K562 (cell line): ENCODE measurements at regions not wholly inside any gene's neighbourhood (a gene's known extent, or its start where the extent isn't known, plus 50 kb on each side); places are given as distances from the start of the nearest gene placed in this dataset.

Source experiments
- ARNT ChIP-seq, 2 experiments: fragments of 450-650 bp; IDR thresholded peaks; 2 replicates each; pipeline ENCODE4 v1.6.1; 2016; ENCODE audit warnings: mild to moderate bottlenecking in 1 of 2
- E2F4 ChIP-seq: sonication (generic); formaldehyde crosslinking; IDR thresholded peaks from 2 replicates; pipeline ENCODE4 v1.8.0; 2022; ENCODE audit warnings: mild to moderate bottlenecking, low read depth, missing genetic modification reagents
- MTF1 ChIP-seq: fragments of 250-450 bp; sonication (Bioruptor Pico); IDR thresholded peaks from 2 replicates; pipeline ENCODE4 v1.9.0; 2021; ENCODE audit warnings: moderate library complexity, mild to moderate bottlenecking, inconsistent platforms, borderline replicate concordance
- PTTG1 ChIP-seq: fragments of 450-650 bp; IDR thresholded peaks from 2 replicates; pipeline ENCODE4 v1.6.1; 2016; ENCODE audit warnings: low read depth, mild to moderate bottlenecking, missing genetic modification characterization, missing compliant biosample characterization
- ZNF143 ChIP-seq: sonication (generic); formaldehyde crosslinking; IDR thresholded peaks from 2 replicates; pipeline ENCODE4 v1.9.0; 2022; ENCODE audit warnings: mild to moderate bottlenecking, missing genetic modification reagents
- ZNF175 ChIP-seq: fragments of 200-800 bp; sonication (Bioruptor generic); IDR thresholded peaks from 2 replicates; pipeline ENCODE4 v1.6.1; 2016; ENCODE audit warnings: low read depth, mild to moderate bottlenecking, missing genetic modification characterization, missing compliant biosample characterization
- ZNF354B ChIP-seq: fragments of 250-450 bp; sonication (Bioruptor Pico); IDR thresholded peaks from 2 replicates; pipeline ENCODE4 v1.4.0; 2020
- TF ChIP-seq, protein P1 (sequence below), 3 experiments: fragments of 200-800 bp in 1 of 3; fragments of 250-450 bp in 1 of 3; fragments of 450-650 bp in 1 of 3; sonication (Bioruptor Pico) in 1 of 3; sonication (Bioruptor generic) in 1 of 3; formaldehyde crosslinking in 1 of 3; IDR thresholded peaks; 2 replicates each; pipeline versions ENCODE4 v1.6.1 to v1.8.0; 2016 to 2022; ENCODE audit warnings: mild to moderate bottlenecking in 2 of 3, missing genetic modification characterization in 2 of 3, missing compliant biosample characterization in 1 of 3, moderate library complexity in 1 of 3
- TF ChIP-seq, protein P2 (sequence below), 2 experiments: fragments of 200-800 bp in 1 of 2; sonication (Bioruptor generic) in 1 of 2; sonication (generic) in 1 of 2; formaldehyde crosslinking in 1 of 2; IDR thresholded peaks in 1 of 2; conservative IDR thresholded peaks in 1 of 2; 2 replicates each; pipeline versions ENCODE4 v1.5.0 to v1.6.1; 2016 to 2020; ENCODE audit warnings: missing compliant biosample characterization in 1 of 2, missing genetic modification characterization in 1 of 2, missing genetic modification reagents in 1 of 2
- TF ChIP-seq, protein P3 (sequence below): fragments of 150-350 bp; IDR thresholded peaks from 2 replicates; pipeline ENCODE4 v1.6.1; 2014; ENCODE audit warnings: low read depth, mild to moderate bottlenecking, low read length, borderline replicate concordance

DNA sequence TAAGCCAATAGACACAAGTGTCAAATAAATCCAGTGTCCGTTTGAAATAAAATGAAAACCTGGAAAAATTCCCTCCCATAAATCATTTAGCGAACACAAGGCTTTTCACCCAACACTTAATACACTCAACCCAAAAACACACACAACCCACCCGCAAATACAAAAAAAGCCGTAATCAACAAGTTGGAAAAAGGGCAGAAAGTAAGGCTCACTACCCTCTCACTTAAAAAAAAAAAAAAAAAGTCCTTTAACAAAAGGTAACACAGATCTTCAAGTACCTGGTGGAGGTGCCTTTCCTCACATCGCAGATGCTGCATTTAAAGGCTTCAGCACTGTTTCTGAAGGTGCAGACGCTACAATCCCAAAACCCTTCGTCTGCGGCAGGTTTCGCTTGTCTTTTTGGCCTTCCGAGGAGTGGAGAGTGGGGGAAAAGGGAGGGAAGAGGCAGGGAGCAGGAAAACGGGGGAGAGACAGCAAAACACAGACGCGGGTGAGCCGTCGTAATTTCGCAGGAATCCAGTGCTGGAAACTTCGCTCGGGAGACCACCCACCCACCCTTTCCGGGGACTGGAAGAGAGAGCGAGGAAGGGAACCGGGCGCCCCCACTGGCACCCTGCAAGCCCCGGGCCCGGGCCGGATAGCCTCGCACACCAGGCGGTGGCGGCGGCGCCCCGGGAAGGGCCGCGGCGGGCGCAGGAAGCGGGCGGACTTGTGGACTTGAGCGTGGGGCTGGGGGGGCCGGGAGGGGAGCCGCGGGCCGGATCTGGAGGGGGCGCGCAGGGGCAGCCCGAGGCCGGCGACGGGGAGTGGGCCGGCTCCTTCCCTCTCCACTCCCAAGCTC, 401.8 kb downstream of the SHQ1 start, which contains the start of gene RYBP (continued):
- TF ChIP-seq ZNF354B (CRISPR knock-in tag): no peak
- TF ChIP-seq, protein P1, sequence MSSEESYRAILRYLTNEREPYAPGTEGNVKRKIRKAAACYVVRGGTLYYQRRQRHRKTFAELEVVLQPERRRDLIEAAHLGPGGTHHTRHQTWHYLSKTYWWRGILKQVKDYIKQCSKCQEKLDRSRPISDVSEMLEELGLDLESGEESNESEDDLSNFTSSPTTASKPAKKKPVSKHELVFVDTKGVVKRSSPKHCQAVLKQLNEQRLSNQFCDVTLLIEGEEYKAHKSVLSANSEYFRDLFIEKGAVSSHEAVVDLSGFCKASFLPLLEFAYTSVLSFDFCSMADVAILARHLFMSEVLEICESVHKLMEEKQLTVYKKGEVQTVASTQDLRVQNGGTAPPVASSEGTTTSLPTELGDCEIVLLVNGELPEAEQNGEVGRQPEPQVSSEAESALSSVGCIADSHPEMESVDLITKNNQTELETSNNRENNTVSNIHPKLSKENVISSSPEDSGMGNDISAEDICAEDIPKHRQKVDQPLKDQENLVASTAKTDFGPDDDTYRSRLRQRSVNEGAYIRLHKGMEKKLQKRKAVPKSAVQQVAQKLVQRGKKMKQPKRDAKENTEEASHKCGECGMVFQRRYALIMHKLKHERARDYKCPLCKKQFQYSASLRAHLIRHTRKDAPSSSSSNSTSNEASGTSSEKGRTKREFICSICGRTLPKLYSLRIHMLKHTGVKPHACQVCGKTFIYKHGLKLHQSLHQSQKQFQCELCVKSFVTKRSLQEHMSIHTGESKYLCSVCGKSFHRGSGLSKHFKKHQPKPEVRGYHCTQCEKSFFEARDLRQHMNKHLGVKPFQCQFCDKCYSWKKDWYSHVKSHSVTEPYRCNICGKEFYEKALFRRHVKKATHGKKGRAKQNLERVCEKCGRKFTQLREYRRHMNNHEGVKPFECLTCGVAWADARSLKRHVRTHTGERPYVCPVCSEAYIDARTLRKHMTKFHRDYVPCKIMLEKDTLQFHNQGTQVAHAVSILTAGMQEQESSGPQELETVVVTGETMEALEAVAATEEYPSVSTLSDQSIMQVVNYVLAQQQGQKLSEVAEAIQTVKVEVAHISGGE (CRISPR knock-in tag; IDR thresholded peaks at IDR 0.05): peak in 2 of 3 experiments; percentile 69 to 78; a peak in 4 of 6 replicates
- TF ChIP-seq ARNT (IDR thresholded peaks at IDR 0.05): no peak
- TF ChIP-seq, protein P2, sequence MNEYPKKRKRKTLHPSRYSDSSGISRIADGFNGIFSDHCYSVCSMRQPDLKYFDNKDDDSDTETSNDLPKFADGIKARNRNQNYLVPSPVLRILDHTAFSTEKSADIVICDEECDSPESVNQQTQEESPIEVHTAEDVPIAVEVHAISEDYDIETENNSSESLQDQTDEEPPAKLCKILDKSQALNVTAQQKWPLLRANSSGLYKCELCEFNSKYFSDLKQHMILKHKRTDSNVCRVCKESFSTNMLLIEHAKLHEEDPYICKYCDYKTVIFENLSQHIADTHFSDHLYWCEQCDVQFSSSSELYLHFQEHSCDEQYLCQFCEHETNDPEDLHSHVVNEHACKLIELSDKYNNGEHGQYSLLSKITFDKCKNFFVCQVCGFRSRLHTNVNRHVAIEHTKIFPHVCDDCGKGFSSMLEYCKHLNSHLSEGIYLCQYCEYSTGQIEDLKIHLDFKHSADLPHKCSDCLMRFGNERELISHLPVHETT (CRISPR knock-in tag; conservative IDR thresholded peaks at IDR 0.05 in 1 of 2, IDR thresholded peaks at IDR 0.05 in 1 of 2): no peak
- TF ChIP-seq ZNF175 (CRISPR knock-in tag): no peak
- no peak for TF ChIP-seq MTF1
- no peak for TF ChIP-seq E2F4 (CRISPR knock-in tag)
- TF ChIP-seq, protein P3, sequence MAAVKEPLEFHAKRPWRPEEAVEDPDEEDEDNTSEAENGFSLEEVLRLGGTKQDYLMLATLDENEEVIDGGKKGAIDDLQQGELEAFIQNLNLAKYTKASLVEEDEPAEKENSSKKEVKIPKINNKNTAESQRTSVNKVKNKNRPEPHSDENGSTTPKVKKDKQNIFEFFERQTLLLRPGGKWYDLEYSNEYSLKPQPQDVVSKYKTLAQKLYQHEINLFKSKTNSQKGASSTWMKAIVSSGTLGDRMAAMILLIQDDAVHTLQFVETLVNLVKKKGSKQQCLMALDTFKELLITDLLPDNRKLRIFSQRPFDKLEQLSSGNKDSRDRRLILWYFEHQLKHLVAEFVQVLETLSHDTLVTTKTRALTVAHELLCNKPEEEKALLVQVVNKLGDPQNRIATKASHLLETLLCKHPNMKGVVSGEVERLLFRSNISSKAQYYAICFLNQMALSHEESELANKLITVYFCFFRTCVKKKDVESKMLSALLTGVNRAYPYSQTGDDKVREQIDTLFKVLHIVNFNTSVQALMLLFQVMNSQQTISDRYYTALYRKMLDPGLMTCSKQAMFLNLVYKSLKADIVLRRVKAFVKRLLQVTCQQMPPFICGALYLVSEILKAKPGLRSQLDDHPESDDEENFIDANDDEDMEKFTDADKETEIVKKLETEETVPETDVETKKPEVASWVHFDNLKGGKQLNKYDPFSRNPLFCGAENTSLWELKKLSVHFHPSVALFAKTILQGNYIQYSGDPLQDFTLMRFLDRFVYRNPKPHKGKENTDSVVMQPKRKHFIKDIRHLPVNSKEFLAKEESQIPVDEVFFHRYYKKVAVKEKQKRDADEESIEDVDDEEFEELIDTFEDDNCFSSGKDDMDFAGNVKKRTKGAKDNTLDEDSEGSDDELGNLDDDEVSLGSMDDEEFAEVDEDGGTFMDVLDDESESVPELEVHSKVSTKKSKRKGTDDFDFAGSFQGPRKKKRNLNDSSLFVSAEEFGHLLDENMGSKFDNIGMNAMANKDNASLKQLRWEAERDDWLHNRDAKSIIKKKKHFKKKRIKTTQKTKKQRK: no peak
- TF ChIP-seq PTTG1 (tag): no peak
- no peak for TF ChIP-seq ZNF143 (CRISPR knock-in tag)
